Dedifferentiated amniotic fluid mesenchymal stem cell (primary cell): ENCODE measurements at regions not wholly inside any gene's neighbourhood (a gene's known extent, or its start where the extent isn't known, plus 50 kb on each side); places are given as distances from the start of the nearest gene placed in this dataset.

Source experiments
- DNase-seq: peaks from one replicate; pipeline ENCODE4 v3.0.0-alpha.2; 2016; ENCODE audit errors: extremely low spot score

DNA sequence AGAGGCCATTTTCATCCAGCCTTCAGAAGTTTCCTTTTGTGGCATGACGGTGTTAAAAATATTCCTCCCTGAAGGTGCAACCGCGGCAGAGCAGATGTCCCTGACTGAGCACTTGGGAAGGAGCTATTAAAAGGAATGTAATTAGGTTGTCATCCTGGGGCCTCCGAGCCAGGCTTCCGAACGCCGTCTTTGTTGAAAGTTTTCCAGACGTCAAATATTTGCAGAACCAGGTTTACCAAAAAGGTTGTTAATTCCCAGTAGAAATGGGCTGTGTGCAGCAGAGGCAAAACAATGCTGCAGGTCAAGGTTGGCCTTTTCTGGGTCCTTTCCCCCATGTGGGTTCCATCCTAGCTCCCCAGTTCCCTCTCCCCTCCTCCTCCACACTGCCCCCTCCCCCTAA lies 88.8 kb upstream of the CALM2 start:
- DNase-seq: no peak

DNA sequence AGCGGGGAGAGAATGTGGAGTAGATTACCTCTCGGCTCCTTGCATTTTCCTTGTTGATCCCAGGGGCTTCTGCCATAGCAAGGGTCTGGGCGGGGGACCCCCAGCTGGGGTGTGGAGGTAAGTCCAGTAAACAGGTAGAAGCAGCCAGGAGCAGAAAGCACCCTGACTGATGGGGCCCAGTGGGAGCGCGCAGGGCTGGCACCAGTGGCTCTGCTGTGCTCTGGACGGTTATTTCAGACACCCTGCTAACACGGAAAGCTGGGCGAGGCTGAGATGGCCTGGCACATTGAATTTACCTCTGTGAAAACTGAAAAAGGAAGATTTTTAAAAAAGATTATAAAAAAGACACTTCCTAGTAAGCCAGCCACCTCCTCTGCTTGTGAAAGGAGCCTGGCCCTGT lies 88.4 kb upstream of the CALM2 start:
- no peak for DNase-seq

DNA sequence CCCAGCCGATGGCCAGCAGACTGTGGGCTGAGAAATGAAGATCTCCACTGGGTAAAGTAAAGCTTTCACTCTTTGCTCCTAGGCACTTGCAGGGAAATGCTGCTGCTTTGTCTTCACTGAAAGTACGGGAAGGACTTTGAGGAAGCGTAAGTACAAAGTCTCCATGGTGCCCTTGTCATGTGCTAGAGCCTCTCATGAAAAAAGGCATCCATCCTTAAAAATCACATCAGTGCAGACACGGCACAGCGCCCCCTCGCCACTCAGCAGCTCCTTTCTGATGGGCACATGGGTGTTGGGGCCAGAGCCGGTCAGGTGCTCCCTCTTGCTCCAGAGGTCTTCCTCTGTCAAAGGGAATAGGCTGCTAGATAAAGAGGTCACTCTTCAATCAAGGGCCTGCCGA lies 87.8 kb upstream of the CALM2 start:
- DNase-seq: no peak

DNA sequence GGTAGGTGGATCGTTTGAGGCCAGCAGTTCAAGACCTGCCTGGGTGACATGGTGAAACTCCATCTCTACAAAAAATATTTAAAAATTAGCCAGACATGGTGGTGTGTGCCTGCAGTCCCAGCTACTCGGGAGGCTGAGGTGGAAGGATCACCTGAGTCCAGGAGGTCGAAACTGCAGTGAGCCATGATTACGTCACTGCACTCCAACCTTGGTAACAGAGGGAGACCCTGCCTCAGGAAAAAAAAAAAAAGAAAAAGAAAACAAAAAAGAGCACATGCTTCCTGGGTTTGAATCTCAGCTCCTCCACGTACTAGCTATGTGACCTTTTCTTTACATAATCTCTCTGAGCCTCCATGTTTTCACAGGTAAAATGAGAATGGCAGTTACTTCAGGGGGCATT lies 86.3 kb upstream of the CALM2 start:
- no peak for DNase-seq

DNA sequence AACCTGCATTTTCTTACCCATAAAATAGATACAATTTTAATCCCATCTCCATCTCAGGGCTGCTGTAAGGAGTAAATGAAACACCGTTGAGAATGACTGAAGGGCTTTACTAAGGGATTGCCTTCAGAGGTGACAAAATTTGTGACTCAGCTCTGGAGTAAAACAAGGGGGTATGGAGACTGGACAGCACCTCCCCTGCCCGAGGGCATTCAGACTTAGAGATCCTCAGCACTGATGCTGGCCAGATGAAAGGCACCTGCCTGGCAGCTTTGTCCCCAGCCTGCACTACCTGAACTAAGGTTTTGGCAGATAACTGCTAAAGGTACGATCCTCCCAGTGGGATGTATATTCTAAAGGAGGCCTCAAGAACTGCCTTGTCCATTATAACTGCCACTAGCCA lies 84.7 kb upstream of the CALM2 start:
- DNase-seq: no peak

DNA sequence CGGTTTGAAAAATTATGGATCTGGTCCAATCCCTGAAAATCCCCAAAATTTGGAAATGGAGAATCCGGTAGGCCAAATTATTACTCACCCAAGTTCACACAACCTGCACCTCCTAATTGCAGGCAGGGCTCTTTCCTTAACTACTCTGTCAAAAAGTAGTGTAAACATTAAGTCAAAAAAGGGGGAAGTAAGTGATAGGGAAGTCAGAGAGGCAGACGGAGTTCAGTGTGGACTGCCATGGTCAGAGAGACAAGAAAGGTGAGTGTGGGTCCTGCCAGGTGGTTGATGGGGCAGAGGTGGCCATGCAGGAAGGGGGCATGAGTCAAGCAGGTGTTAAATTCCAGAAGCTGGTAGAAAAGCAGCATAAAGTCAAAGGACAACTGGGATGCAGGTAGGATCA lies 83.5 kb upstream of the CALM2 start:
- no peak for DNase-seq

DNA sequence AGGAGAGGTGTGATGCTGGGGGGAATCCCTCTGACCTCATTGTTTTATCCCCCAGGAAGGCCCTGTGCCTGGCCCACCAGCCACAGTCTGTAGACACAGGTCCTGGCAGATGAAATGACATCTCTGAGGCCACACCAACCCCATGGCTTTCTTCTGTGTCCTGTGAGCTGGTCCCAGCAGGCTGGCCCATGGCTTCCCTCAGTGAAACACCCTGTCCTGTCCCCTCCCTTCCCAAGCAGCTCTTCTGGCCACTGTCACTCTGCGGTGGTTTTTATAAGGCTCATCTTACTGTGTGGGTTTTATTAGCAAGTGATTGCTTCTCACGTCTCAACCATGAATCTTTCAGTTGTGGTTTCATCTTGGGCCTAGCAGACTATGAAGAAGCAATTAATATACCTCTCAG lies 81.6 kb upstream of the CALM2 start:
- no peak for DNase-seq

DNA sequence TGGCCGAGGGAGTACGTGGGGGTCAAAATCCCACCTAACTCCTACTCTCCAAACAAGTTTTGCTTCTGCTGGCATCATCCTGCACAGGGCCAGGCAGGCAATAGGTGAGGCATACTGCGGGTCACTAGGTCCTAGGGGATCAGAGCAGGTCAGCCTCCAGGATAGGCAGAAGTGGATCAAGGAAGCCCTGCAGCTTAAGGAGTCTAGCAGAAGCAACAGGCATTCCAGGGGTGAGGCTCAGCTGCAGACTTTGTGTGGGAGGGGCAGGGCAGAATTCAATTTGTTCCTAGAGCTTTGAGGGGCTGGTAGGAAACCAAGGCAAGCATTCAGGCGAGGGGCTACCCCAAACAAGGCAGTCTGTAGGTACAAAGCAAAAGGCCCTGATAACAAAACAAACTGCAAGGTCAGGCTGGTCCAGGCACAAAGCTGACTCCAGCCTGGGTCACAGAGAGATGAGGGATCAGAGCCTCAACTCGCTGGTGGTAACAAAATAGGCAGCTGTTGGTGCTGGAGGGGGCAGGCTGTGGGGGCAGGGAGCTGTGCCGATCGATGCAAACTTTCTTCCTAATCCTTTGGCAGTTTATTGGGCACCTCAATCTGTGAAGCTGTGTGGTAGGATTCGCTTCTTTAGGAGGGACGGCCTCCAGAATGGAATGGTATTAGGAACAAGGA lies 80.2 kb upstream of the CALM2 start:
- DNase-seq: no peak

DNA sequence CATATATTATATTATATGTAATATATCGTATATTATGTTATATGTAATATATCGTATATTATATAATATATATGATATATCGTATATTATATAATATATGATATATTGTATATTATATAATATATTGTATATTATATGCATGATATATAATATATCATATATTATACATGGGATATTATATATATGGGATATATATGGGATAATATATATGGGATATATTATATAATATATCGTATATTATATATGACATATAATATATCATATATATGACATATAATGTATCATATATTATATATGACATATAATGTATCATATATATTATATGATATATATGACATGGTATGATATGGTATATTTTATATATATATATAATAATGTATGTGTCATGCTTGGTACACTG lies 79.5 kb upstream of the CALM2 start:
- no peak for DNase-seq

DNA sequence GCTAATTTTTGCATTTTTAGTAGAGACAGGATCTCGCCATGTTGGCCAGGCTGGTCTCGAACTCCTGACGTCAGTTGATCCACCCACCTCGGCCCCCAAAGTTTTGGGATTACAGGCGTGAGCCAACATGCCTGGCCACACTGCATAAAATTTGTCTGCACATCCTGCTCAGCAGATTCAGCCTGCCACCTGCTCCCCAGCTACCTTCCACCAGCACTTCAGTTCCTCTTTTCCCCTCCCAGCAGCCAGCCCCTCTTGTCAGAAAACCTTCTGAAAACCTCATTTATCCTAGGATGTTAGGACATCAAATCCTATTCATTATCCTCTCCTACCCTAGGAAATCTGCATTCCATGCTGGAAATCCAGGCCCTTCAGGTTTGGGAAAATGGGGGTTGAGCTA lies 78.2 kb upstream of the CALM2 start:
- no peak for DNase-seq

DNA sequence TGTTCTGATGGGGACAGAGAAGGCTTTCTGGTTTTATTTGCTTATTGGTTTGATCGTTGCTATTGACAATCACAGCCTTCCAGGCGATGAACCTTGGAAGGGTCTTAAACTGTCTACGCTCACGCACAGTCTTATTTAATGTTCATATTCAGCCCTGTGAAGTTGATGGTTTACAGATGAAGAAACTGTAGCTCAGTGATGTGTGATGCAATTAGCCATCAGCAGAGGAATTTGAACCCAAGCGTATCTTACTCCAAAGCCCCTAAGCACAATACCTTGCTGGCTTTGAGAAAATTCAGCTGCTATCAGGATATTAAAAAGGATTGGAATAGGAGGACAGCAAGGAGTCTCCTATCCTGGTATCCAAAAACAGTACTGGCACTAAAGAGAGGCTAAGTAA lies 77.1 kb upstream of the CALM2 start:
- DNase-seq: no peak

DNA sequence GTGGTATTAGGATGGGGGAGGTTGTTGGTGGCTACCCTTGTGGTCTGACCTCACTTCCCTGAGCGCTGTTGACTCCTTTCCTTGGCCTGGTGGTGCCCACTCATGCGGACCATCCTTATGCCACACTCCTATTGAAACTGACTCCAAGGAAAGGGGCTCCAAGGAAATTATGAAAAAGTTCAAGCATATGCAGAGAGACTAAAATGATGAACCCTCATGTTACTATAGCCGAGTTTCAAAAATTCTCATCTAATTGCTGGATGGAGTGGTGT lies 75.0 kb upstream of the CALM2 start:
- DNase-seq: no peak

DNA sequence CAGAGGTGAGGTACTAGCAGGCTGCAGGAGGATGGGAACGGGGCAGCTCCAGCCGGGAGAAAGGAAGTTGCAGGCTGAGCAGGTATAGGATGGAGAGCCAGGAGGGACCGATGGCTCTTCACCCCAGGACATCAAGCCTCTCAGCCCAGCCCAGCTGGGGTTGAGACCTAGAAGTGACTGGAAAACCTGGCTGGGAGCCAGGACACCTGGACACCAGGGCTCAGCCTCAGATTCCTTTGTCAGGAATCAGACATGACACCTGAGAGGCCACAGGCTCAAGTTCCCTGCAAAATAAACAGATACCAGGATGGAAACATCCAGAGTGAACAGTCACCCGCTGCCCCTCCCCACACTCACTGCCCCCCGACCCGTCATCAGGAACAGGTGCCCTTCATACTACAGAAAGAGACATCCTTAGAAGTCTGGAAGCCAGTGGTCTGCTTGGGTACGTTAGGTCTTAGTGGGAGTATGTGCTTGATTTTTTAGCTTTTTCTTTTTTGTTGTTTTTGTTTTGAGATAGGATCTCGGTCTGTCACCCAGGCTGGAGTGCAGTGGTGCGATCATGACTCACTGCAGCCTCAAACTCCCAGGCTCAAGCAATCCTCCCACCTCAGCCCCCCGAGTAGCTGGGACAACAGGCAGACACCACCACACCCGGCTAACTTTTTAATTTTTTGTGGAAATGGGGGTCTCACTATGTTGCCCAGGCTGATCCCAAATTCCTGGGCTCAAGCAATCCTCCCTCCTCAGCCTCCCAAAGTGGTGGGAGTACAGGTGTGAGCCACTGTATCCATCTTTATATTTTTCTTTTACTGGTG lies 74.5 kb upstream of the CALM2 start:
- no peak for DNase-seq

DNA sequence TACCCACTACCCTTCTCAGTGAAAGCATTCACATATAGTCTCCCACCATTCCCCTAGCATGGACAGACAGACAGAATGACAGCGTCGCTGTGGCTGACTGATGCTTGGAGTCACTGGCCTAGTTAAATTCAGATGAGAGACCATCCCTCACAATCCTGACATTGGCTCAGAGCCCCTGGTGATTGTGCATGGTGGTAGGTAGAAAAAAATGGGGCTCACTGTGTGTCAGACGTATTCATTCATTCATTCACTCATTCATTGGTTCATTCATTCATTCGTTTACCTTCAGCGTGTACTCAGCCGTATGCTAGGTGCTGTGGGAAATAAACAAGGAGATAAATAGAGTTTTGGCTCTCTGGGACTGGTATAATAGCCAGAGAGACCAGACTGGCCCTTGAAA lies 73.6 kb upstream of the CALM2 start:
- no peak for DNase-seq

DNA sequence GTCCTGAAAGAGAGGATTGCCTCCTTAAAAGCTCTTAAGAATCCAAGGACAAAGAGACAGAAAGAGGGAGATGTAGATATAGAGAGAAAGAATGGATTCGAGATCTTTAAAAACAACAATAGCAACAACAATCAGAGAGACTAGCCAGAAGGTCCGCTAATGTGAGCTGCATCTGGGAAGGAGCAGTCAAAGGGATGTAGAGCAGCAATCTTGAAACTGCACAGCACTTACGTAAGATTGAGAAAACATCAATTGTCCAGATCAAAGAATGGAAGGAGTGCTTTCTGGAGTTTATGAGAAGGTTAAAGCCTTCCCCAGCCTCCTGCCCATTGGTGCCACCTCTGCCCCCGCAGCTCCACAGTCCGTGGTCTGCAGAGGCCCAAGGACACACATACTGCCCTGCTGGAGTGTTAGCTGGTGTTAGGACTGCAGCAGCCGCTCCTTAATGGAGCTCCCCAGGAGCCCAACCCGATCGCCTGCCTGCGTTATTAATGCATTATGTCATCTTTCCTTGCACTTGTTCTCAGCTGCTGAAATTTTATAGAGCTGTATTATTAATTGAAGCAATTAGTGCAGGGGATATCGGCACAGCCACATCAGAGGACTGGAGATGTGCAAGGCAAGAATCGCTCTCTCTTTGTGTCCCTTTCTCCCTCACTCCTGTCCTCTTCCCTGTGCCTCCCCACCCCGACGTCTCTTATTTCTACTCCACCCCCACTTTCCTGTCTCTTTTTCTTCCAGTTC lies 73.0 kb upstream of the CALM2 start:
- no peak for DNase-seq

DNA sequence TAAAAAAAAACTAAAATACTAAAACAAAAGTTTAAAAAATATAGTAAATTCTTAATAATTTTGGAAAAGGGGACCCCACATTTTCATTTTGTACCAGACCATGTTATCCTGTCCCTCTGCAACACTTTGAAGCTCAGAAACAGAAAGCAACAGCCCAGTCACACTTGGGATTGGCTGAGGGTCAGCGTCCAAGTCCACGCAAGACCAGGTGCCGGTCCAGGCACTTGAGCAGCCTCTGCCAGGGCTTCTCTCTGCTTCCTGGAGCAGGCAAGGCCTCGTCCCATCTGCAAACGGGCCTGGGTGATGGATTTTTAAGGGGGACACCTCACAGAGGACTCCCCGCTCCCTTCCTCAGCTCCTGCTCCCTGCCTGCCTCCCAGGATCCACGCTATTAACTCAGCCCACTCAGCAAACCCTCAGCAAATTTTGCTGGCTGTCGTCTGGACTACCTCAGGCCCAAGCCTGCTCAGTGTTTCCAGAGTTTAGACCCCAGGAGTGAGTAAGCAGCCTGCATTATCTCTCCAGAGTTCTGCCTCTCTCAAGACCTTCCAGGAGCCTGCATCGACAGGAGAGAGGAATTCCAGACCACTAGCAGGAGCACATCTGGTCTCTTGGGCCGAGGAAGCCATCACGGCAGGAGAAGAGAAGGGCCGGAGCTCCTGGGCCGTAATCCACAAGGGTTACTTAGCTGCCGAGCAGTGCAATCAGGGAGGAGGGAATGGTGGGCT lies 67.4 kb upstream of the CALM2 start:
- DNase-seq: no peak

DNA sequence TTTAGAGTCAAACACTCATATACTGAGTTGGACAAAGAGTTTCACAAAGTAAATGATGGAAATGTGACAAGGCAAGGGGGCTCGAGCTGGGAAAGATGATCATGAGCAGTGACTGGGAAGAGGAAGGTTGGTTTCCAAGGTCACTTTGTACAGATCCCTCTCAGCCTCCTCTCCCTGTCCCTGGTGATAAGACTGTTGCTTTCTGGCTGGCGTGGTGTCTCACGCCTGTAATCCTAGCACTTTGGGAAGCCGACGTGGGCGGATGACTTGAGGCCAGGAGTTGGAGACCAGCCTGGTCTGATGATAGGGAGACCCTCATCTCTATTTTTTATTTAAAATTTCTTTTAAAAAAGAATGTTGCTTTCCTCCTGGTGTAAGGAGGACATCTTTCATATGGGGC lies 65.4 kb upstream of the CALM2 start:
- no peak for DNase-seq

DNA sequence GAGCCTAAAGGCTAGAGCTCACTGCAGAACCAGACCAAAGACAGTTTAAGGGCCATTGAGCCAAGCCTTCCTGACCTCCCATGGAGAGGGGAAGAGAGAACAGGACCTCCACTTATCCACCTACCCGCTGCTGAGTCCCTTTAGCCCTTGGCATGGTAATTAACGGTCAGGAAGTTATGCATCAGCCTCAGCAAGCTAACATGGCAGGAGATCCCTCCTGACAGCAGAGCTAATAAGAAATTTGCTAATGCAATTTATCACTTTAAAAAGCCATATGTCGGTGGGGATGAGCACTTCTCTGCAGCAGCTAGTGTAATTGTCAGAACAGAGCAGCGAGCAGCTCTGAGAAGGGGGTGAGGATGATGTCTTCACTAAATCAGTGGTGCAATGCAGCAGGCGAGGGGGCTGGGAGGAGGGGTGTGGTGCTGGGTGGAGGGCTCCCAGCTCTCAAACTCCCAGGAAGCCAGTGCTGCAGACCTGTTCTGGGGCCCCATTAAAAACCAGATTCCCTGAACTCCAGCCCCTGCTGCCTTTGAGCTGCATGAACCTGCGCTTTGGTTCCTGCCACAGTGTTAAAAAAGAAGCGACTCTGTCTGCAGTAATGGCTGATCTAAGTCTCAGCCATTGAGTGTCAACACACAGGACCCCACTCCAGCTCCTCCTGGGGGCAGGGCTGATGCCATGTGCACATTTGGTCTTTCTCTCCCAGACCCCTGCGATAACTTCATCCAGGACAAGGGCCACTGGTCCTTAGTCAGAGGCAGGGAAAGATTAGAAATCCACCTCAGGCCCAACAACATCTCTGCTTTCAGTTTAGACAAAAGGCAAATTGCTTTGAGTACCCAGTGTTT lies 63.0 kb upstream of the CALM2 start:
- DNase-seq: no peak

DNA sequence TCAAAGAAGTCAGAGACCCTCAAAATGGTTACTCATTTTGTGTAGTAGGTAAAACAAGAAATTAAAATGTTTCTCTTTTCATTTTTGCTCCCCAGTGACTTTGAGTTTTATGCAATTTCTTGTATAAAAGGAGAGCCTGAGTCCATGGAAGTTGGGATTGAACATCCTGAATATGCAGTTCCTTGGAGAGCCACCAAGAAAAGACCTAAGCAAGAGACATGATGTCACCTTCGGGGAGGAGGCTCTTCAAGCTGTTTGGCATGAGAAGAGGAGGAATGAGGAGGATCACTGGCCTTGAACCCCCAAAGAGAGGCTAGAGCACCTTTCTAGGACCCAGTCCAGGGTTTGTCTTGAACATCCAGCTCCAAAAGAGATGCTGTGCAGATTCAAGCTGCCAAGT lies 62.3 kb upstream of the CALM2 start:
- DNase-seq: no peak

DNA sequence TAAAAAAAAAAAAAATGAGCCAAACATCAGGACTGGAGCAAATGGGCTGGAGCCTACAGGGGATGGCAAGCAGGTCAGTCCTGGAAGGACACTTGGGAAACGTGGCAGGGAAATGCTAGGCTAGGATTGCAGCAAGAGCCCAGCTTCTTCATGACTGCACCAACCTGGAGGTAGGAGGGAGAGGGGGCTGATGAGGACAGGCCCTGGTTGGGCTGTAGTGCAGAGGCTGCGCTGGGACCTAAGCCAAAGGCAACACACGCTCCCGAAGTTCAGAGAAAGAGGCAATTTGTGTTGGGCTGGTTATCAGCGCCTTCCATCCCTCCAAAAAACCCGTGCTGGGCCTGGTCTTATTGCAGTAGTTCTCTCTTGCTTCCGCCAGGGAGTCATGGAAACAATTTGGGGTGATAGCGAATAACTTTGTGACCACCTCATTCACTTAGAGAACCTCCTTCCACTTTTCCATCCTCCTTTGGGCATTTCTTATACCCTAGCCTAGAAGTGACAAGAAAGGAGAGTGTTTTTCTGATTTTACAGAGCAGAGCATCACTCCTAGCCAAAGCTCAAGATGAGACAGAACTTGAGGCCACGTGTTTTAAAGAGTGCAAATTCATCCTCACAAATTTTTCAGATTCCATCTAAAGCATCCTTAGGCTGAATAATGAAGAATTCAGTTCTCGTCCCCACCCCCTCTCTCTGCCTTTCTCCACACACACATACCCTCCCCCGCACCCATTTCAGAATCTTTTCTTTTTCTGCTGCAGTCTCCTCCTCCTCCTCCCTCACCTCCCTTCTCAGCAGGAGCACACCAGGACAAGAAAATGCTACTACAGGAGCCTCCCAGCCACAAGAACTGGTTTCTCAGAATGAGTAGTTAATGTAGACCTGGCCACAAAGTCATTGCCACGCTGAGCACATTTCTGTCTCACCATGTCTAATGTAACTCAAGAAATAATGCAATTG lies 61.3 kb upstream of the CALM2 start:
- DNase-seq: no peak
